NCI-H1436 (cell line): ENCODE measurements at regions not wholly inside any gene's neighbourhood (a gene's known extent, or its start where the extent isn't known, plus 50 kb on each side); places are given as distances from the start of the nearest gene placed in this dataset.

Experiments used
- DNase-seq: peaks from one replicate; lab custom pipeline; 2025; lab: John Stamatoyannopoulos, UW

- no peak for DNase-seq
Observed at GRCh38 chrX:23540532-23540931, 126.8 kb upstream of the PRDX4 start.

DNA sequence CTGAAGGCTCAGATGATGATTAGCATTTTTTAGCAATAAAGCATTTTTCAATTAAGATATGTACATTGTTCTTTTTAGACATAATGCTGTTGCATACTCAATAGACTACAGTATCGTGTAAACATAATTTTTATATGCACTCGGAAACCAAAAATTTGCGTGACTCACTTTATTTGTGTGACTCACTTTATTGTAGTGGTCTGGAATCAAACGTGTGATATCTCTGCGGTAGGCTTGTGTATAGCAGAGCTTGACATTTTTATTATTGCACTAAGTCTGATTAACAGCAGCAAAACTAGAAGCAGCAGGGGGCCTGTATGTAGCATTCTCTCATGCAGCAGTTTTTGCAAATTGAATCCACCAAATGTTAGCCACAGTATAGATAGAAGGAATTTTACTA, 119.1 kb upstream of the PRDX4 start:
- no peak for DNase-seq

DNA sequence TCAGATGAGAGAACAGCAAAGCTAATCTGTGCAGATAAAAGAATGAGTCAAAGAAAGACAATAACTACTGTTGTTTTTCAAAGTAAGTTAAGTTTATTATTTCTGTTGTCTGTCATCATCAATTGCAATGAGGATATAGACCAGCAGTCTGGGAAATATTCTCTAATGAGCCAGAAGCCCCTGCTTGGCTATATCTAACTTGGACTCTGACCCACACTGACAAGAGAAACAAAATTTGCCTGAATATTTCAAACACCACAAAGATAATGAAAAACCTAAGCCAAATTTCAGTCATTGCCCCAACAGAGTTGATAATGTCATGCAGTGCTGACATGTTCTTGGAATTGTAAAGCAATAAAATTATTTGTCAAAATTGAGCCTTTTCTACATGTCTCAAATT, 115.0 kb upstream of the PRDX4 start:
- no peak for DNase-seq

GRCh38 chrX:23554304-23554703, 113.0 kb upstream of the PRDX4 start:
- no peak for DNase-seq

- DNase-seq = no peak
Observed at GRCh38 chrX:23557070-23557469, 110.2 kb upstream of the PRDX4 start.

DNA sequence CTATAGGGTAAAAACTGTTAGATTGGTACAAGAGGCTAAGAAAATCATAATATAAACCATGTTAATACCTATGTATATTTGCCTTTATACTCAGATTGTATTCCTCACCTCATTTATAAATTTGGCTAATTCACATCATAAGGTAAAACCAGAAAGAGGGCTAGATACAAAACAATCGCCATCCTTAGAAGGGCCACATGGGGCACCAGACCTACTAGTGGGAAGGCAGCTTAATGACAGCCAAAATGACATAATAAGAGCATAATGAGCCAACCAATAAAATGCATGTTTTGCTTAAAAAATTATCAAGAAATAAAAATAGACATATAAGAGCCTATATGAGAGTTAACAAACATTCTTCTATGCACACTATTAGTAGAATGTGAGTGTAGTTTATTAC, 107.3 kb upstream of the PRDX4 start:
- DNase-seq = no peak

DNA sequence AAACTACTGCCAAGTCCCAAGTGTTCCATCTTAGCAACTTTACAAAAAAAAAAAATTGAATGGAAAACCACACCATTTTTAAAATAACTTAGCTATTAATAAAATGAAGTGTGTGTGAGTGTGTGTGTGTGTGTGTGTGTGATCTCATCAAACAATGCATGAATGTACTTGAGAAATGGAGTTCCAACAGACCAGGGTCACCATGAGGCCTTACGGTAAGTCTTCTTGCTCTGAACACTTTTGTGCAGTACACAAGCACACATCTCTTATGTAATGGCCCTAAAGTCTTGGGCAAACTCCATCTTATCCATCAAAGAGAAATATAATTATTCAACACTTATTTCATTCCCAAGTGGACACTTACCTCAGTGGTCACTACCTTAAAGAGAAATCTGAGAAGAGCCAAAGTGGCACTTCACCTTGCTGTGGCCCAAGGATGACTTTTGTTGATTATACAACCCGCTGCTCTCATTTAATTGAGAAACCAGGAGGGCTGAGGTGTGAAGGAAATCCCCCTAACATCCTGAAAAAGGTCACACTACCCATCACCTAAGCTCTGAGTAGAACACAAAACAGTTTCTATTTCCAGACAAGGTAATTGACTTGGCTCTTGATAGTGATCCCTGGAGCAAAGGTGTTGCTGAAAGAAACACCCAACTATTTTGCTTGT, 96.5 kb upstream of the PRDX4 start:
- DNase-seq = no peak

DNA sequence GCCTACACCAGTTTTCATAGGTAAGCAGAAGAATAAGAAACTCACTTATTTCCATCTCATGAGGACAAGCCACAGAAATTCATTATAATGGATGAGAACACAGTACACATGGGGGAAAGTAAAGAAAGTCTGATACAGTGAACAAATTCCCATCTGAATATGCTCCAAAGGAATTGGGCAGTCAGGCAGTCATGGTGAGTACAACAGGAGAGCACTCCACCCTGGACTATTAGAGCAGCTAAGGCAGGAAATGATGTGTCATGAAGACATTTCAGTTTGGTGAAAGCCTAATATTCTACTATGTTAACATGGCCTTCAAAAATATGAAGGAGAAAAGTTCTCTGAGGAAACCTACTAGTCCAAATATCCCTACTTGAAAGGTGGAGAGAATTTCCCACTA, 92.0 kb upstream of the PRDX4 start:
- no peak for DNase-seq

DNA sequence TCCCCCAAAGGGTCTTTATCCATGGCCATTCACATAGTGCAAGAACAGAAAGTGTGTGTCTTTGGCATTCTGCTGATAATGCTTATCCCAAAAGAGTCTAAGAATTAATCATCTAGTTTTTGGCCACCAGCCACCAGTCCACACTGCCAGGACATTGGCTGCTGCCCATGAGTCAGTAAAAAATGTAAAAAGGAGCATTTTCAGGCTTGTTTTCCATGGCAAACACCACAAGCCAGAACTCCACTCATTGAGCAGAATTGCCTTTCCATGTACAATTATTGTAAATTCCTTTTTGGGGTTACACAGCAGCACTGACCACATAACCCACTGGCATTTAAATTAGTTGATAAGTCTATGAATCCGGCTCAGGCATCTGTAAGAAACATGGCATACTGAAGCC, 89.2 kb upstream of the PRDX4 start:
- DNase-seq = no peak

- DNase-seq = no peak
Observed at GRCh38 chrX:23589496-23589895, 77.8 kb upstream of the PRDX4 start.

DNA sequence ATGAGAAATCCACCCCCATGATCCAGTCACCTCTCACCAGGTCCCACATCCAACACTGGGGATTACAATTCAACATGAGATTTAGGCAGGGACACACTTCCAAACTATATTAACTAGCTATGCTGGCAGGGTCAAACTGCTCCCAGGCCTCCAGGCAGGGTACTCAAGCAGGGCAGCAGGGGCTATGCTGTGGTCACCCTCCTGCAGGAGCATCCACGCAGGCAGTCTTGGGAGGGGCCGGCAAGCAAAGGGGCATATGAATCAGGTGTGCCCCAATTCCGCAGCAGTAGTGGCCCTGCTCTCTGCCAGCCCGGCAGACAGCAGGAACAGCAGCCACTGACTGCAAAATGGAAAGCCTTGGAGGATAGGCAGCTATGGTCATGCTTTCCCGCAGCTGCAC, 74.6 kb upstream of the PRDX4 start:
- DNase-seq = no peak

DNA sequence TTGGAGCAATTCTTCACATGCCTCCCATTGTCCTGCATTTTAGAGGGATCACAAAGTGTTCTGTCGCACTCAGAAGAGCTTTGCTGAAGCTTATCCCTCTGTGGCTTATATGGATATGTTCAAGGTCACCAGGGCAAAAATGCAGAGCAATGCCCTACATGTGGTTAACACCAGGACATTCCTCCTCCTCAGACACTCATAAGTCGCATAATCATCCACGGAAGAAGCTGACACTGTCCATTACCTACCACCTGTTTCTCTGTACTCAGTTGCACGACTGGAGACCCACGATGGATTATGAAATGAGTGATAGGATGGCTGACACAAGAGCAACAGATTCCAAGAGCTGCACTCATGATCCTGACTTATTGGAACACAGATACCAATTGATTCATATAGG, 68.7 kb upstream of the PRDX4 start:
- no peak for DNase-seq

GRCh38 chrX:23603501-23603900, 63.8 kb upstream of the PRDX4 start:
- no peak for DNase-seq

DNA sequence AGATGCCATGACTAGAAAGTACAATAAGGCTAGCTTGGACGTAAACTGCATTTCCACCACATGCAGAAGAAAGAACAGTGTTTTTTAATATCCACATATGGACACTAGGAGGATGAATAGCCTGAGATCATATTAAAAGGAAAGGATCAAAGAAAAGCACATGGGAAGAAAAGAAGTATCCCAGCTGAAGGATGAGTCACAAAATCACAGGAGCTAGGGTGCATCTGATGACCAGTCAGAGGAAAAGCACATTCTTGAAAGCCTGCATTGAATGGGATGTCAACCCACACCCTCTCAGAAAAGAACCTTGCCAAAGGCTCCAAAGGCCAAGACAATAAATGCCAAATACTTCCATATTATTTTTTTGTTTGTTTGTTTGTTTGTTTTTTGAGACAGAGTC, 56.8 kb upstream of the PRDX4 start:
- no peak for DNase-seq

- no peak for DNase-seq
Observed at GRCh38 chrX:23612846-23613245, 54.4 kb upstream of the PRDX4 start.

DNA sequence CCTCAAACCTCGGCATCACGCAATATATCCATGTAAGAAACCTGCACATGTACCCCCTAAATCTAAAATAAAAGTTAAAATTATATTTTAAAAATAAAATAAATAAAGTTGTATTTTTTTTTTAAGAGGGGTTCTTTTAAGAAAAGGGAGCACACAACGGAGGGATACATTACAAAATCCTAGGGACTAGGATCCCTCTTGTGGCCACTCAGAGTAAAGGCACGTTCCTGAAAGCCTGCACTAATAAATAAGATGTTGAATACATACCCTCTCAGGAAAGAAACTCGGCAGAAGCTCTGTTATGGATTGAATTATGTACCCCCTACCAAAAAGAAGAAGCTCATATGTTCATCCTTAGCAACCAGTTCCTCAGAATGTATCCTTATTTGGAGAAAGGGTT, 50.9 kb upstream of the PRDX4 start:
- DNase-seq = no peak
